ENCODE measurements at regions not wholly inside any gene's neighbourhood (a gene's known extent, or its start where the extent isn't known, plus 50 kb on each side); places are given as distances from the start of the nearest gene placed in this dataset.

- DNase-seq: no peak
- no peaks in the 10 kb centered on the region for H4K20me1 ChIP-seq (ENCODE audit: insufficient read depth, low read length)
- no peak overlapping the region for H3K27ac ChIP-seq (ENCODE audit: low read length)
- H3K9ac ChIP-seq (ENCODE audit: low read length): no peak overlapping the region
- H2AFZ ChIP-seq (ENCODE audit: low read length): no peak overlapping the region
- no peak for TF ChIP-seq CTCF (IDR thresholded peaks at IDR 0.05; ENCODE audit: low read length)
- no peak for TF ChIP-seq EZH2 (optimal IDR thresholded peaks at IDR 0.05; ENCODE audit: low read depth, low read length)
- TF ChIP-seq EZH2phosphoT487 (IDR thresholded peaks at IDR 0.05; ENCODE audit: low read length): no peak
- H3K4me2 ChIP-seq (ENCODE audit: low read depth, low read length): no peak overlapping the region
- H3K4me1 ChIP-seq (ENCODE audit: low read length): no peaks in the 10 kb centered on the region
- H3K36me3 ChIP-seq (replicated peaks; ENCODE audit: insufficient read depth, low read length): no peaks in the 10 kb centered on the region
- no peaks in the 10 kb centered on the region for H3F3A ChIP-seq (ENCODE audit: insufficient read depth, low read length)
- H3K79me2 ChIP-seq (ENCODE audit: low read length): no peaks in the 10 kb centered on the region
- no peak overlapping the region for H3K4me3 ChIP-seq (ENCODE audit: low read length)
- H3K9me2 ChIP-seq (replicated peaks; ENCODE audit: insufficient read depth, low read length): no peaks in the 10 kb centered on the region
- H3K9me3 ChIP-seq (replicated peaks; ENCODE audit: insufficient read depth, low read length): no peaks in the 10 kb centered on the region
- H3K27me3 ChIP-seq (replicated peaks; ENCODE audit: insufficient read depth, low read length): no peaks in the 10 kb centered on the region
These were observed 884.0 kb upstream of the ACO1 start for GRCh38 chr9:31500422-31500821.

GRCh38 chr9:31519011-31519410, 865.4 kb upstream of the ACO1 start:
- Histone ChIP-seq H2AFZ (ENCODE audit: low read length) (peak overlapping the region; percentile 27; the same call in 1 of the 2 replicates), H3K4me2 (ENCODE audit: low read depth, low read length) (no peak overlapping the region), H3K79me2 (ENCODE audit: low read length) (no peaks in the 10 kb centered on the region), H3K4me1 (ENCODE audit: low read length) (no peaks in the 10 kb centered on the region), H4K20me1 (ENCODE audit: insufficient read depth, low read length) (no peaks in the 10 kb centered on the region), H3K4me3 (ENCODE audit: low read length) (no peak overlapping the region), H3K9ac (ENCODE audit: low read length) (no peak overlapping the region), H3K9me2 (replicated peaks; ENCODE audit: insufficient read depth, low read length) (no peaks in the 10 kb centered on the region), H3K27me3 (replicated peaks; ENCODE audit: insufficient read depth, low read length) (no peaks in the 10 kb centered on the region), H3K27ac (ENCODE audit: low read length) (no peak overlapping the region), H3K36me3 (replicated peaks; ENCODE audit: insufficient read depth, low read length) (no peaks in the 10 kb centered on the region), H3K9me3 (replicated peaks; ENCODE audit: insufficient read depth, low read length) (no peaks in the 10 kb centered on the region), H3F3A (ENCODE audit: insufficient read depth, low read length) (no peaks in the 10 kb centered on the region)
- DNase-seq: peak; percentile 23
- no peak for TF ChIP-seq EZH2phosphoT487 (IDR thresholded peaks at IDR 0.05; ENCODE audit: low read length)
- no peak for TF ChIP-seq CTCF (IDR thresholded peaks at IDR 0.05; ENCODE audit: low read length)
- no peak for TF ChIP-seq EZH2 (optimal IDR thresholded peaks at IDR 0.05; ENCODE audit: low read depth, low read length)

GRCh38 chr9:31519424-31519823, 865.0 kb upstream of the ACO1 start:
- Histone ChIP-seq H3K9ac (ENCODE audit: low read length) (no peak overlapping the region), H3K4me1 (ENCODE audit: low read length) (no peaks in the 10 kb centered on the region)

More at GRCh38 chr9:31519424-31519823, 865.0 kb upstream of the ACO1 start:
- no peak overlapping the region for H3K27ac ChIP-seq (ENCODE audit: low read length)
- TF ChIP-seq EZH2phosphoT487 (IDR thresholded peaks at IDR 0.05; ENCODE audit: low read length) (no peak), CTCF (IDR thresholded peaks at IDR 0.05; ENCODE audit: low read length) (no peak), EZH2 (optimal IDR thresholded peaks at IDR 0.05; ENCODE audit: low read depth, low read length) (no peak)
- H3K4me2 ChIP-seq (ENCODE audit: low read depth, low read length): no peak overlapping the region
- no peaks in the 10 kb centered on the region for H3K9me2 ChIP-seq (replicated peaks; ENCODE audit: insufficient read depth, low read length)
- H3K27me3 ChIP-seq (replicated peaks; ENCODE audit: insufficient read depth, low read length): no peaks in the 10 kb centered on the region
- H3K36me3 ChIP-seq (replicated peaks; ENCODE audit: insufficient read depth, low read length): no peaks in the 10 kb centered on the region
- DNase-seq: no peak
- H2AFZ ChIP-seq (ENCODE audit: low read length): peak overlapping the region; percentile 27; the same call in 1 of the 2 replicates
- H3F3A ChIP-seq (ENCODE audit: insufficient read depth, low read length): no peaks in the 10 kb centered on the region
- H3K4me3 ChIP-seq (ENCODE audit: low read length): no peak overlapping the region
- H3K9me3 ChIP-seq (replicated peaks; ENCODE audit: insufficient read depth, low read length): no peaks in the 10 kb centered on the region
- no peaks in the 10 kb centered on the region for H4K20me1 ChIP-seq (ENCODE audit: insufficient read depth, low read length)
- H3K79me2 ChIP-seq (ENCODE audit: low read length): no peaks in the 10 kb centered on the region
